Head of caudate nucleus (tissue), 42 donors: ENCODE measurements at regions not wholly inside any gene's neighbourhood (a gene's known extent, or its start where the extent isn't known, plus 50 kb on each side); places are given as distances from the start of the nearest gene placed in this dataset.

Experiments
- DNase-seq, 42 donors: peaks; one replicate each; pipeline versions ENCODE4 v3.0.0 to v3.0.0-alpha.2; 2020 to 2021; ENCODE audit warnings: mixed read lengths in 7 of 42
- intact Hi-C: fragments of 100-400 bp; cut with DNase I; formaldehyde crosslinking; loops from one replicate; pipeline ENCODE4 v1.15.0; 2022

GRCh38 chr16:35414139-35414538 is 1954.7 kb downstream of the TP53TG3F start:
- intact Hi-C loops = no loop called here
- no peak for DNase-seq

- intact Hi-C loops = no loop called here
- no peak for DNase-seq
Measured at GRCh38 chr16:35414563-35414962, 1955.2 kb downstream of the TP53TG3F start.

GRCh38 chr16:35425270-35425669 is 1965.9 kb downstream of the TP53TG3F start:
- peak in 1 of 42 donors; percentile 10 for DNase-seq
- intact Hi-C loops = no loop called here

GRCh38 chr16:35431829-35432663 is 1972.6 kb downstream of the TP53TG3F start:
- DNase-seq = peak in 24 of 42 donors; percentile 5 to 69 (median 24)
- intact Hi-C loops = no loop called here

- DNase-seq = no peak
- intact Hi-C loops = no loop called here
Measured at GRCh38 chr16:35440875-35441274, 1981.5 kb downstream of the TP53TG3F start.

GRCh38 chr16:35447010-35447558 is 1987.7 kb downstream of the TP53TG3F start:
- intact Hi-C loops = no loop called here

GRCh38 chr16:35449663-35450062 is 1990.3 kb downstream of the TP53TG3F start:
- intact Hi-C loops = no loop called here
- no peak for DNase-seq

More at GRCh38 chr16:35447010-35447558, 1987.7 kb downstream of the TP53TG3F start:
- DNase-seq = no peak

- no peak for DNase-seq
- intact Hi-C loops = no loop called here
Measured at GRCh38 chr16:35450648-35451047, 1991.2 kb downstream of the TP53TG3F start.

GRCh38 chr16:35452471-35452870 is 1993.1 kb downstream of the TP53TG3F start:
- intact Hi-C loops = no loop called here
- no peak for DNase-seq

GRCh38 chr16:35463358-35463757 is 2003.9 kb downstream of the TP53TG3F start:
- no peak for DNase-seq
- intact Hi-C loops = no loop called here

- no peak for DNase-seq
- intact Hi-C loops = no loop called here
Measured at GRCh38 chr16:35480361-35480760, 2020.9 kb downstream of the TP53TG3F start.

- DNase-seq = no peak
- intact Hi-C loops = no loop called here
Measured at GRCh38 chr16:35480988-35481387, 2021.6 kb downstream of the TP53TG3F start.

- intact Hi-C loops = no loop called here
- no peak for DNase-seq
Measured at GRCh38 chr16:35485915-35486314, 2026.5 kb downstream of the TP53TG3F start.

- no peak for DNase-seq
- intact Hi-C loops = no loop called here
Measured at GRCh38 chr16:35492225-35492624, 2032.8 kb downstream of the TP53TG3F start.

- DNase-seq = no peak
- intact Hi-C loops = no loop called here
Measured at GRCh38 chr16:35497399-35497798, 2038.0 kb downstream of the TP53TG3F start.

GRCh38 chr16:35506018-35506897 is 2046.8 kb downstream of the TP53TG3F start:
- intact Hi-C loops = no loop called here
- DNase-seq = peak in 4 of 42 donors; percentile 7 to 35 (median 28)

- DNase-seq = no peak
- intact Hi-C loops = no loop called here
Measured at GRCh38 chr16:35506898-35507194, 2047.4 kb downstream of the TP53TG3F start.

- intact Hi-C loops = no loop called here
- DNase-seq = no peak
Measured at GRCh38 chr16:35510701-35511100, 2051.3 kb downstream of the TP53TG3F start.

- intact Hi-C loops = no loop called here
- no peak for DNase-seq
Measured at GRCh38 chr16:35516551-35516950, 2057.1 kb downstream of the TP53TG3F start.

- intact Hi-C loops = no loop called here
- no peak for DNase-seq
Measured at GRCh38 chr16:35516971-35517370, 2057.6 kb downstream of the TP53TG3F start.
